ENCODE measurements at regions not wholly inside any gene's neighbourhood (a gene's known extent, or its start where the extent isn't known, plus 50 kb on each side); places are given as distances from the start of the nearest gene placed in this dataset.

DNA sequence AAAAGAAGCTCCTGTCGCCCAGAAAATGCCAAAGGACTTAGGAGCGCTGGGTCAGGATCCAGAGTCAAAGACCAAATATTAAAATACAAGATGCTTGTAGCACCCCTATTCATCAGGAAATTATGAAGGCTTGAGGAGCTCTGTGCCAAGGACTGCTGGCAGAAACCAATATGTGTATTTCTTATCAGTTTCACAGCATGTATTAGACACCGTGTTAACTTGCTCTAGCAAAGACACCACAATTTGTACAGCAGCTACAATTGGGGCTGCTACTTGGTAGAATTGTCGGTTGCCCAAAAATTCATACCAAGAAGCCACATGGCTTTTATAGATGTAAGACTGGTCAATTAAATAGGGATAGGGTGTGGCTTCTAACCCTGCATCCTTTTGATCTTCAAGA is 128.8 kb downstream of the CD47 start:
- Mint-ChIP-seq H3K4me1 (peaks cover 50% of the 10 kb centered on the region), H3K36me3 (ENCODE audit: low read depth) (no peaks in the 10 kb centered on the region), H3K27ac (ENCODE audit: unreplicated experiment) (no peak overlapping the region), H3K4me3 (no peak overlapping the region), H3K9me3 (peaks cover 8% of the 10 kb centered on the region), H3K27me3 (ENCODE audit: low read depth) (no peaks in the 10 kb centered on the region)
- DNase-seq (ENCODE audit: low read depth, low spot score) = no peak
- TF ChIP-seq, protein P1, sequence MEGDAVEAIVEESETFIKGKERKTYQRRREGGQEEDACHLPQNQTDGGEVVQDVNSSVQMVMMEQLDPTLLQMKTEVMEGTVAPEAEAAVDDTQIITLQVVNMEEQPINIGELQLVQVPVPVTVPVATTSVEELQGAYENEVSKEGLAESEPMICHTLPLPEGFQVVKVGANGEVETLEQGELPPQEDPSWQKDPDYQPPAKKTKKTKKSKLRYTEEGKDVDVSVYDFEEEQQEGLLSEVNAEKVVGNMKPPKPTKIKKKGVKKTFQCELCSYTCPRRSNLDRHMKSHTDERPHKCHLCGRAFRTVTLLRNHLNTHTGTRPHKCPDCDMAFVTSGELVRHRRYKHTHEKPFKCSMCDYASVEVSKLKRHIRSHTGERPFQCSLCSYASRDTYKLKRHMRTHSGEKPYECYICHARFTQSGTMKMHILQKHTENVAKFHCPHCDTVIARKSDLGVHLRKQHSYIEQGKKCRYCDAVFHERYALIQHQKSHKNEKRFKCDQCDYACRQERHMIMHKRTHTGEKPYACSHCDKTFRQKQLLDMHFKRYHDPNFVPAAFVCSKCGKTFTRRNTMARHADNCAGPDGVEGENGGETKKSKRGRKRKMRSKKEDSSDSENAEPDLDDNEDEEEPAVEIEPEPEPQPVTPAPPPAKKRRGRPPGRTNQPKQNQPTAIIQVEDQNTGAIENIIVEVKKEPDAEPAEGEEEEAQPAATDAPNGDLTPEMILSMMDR (conservative IDR thresholded peaks at IDR 0.05) = no peak

GRCh38 chr3:107959550-107960154 is 131.2 kb downstream of the CD47 start:
- DNase-seq (ENCODE audit: low read depth, low spot score) = no peak
- peaks cover 8% of the 10 kb centered on the region for H3K9me3 Mint-ChIP-seq
- TF ChIP-seq, protein P1 (conservative IDR thresholded peaks at IDR 0.05) = no peak
- H3K27me3 Mint-ChIP-seq (ENCODE audit: low read depth) = no peaks in the 10 kb centered on the region
- no peak overlapping the region for H3K4me3 Mint-ChIP-seq
- peaks cover 26% of the 10 kb centered on the region for H3K4me1 Mint-ChIP-seq
- H3K36me3 Mint-ChIP-seq (ENCODE audit: low read depth) = no peaks in the 10 kb centered on the region
- H3K27ac Mint-ChIP-seq (ENCODE audit: unreplicated experiment) = no peak overlapping the region

DNA sequence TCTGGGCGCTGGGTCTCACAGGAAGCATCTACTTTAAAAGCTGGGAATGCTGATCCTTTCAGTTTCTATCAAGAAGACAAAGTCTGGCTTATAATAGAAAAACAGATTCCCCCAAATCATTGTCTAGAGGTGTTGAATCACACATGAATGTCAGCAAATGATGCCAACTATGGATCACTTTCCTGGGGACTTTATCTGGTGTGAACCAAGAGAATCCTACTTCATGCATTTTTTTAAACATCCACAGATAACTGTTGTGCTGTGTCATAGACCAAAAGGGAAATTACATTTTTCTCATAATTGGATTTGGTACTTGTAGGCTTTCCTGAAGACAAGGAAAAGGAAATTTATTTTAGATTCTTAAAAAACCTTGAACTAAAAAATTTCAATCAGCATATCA is 132.7 kb downstream of the CD47 start:
- DNase-seq (ENCODE audit: low read depth, low spot score) = no peak
- TF ChIP-seq, protein P1 (conservative IDR thresholded peaks at IDR 0.05) = no peak
- Mint-ChIP-seq H3K27me3 (ENCODE audit: low read depth) (no peaks in the 10 kb centered on the region), H3K36me3 (ENCODE audit: low read depth) (no peaks in the 10 kb centered on the region), H3K4me1 (peaks cover 22% of the 10 kb centered on the region), H3K9me3 (peaks cover 6% of the 10 kb centered on the region), H3K27ac (ENCODE audit: unreplicated experiment) (no peak overlapping the region), H3K4me3 (no peak overlapping the region)

GRCh38 chr3:107956991-107957900 is 133.6 kb downstream of the CD47 start:
- TF ChIP-seq, protein P1 (conservative IDR thresholded peaks at IDR 0.05) = no peak
- Mint-ChIP-seq H3K27me3 (ENCODE audit: low read depth) (no peaks in the 10 kb centered on the region), H3K36me3 (ENCODE audit: low read depth) (no peaks in the 10 kb centered on the region), H3K27ac (ENCODE audit: unreplicated experiment) (peak overlapping the region; percentile 20), H3K4me1 (peaks cover 16% of the 10 kb centered on the region), H3K9me3 (peaks cover 6% of the 10 kb centered on the region), H3K4me3 (no peak overlapping the region)
- DNase-seq (ENCODE audit: low read depth, low spot score) = no peak

- no peak for DNase-seq (ENCODE audit: low read depth, low spot score)
- H3K4me3 Mint-ChIP-seq = no peak overlapping the region
- no peaks in the 10 kb centered on the region for H3K27me3 Mint-ChIP-seq (ENCODE audit: low read depth)
- H3K27ac Mint-ChIP-seq (ENCODE audit: unreplicated experiment) = no peak overlapping the region
- H3K9me3 Mint-ChIP-seq = peaks cover 2% of the 10 kb centered on the region
- TF ChIP-seq, protein P1 (conservative IDR thresholded peaks at IDR 0.05) = no peak
- peaks cover 21% of the 10 kb centered on the region for H3K4me1 Mint-ChIP-seq
- H3K36me3 Mint-ChIP-seq (ENCODE audit: low read depth) = no peaks in the 10 kb centered on the region
Measured at GRCh38 chr3:107954845-107955244, 136.0 kb downstream of the CD47 start.
